CD4-positive, alpha-beta T cell (primary cell): ENCODE measurements at regions not wholly inside any gene's neighbourhood (a gene's known extent, or its start where the extent isn't known, plus 50 kb on each side); places are given as distances from the start of the nearest gene placed in this dataset.

Experiments used
- ATAC-seq: fragments of 200-7000 bp; cut with Tn5 transposase; one replicate; pipeline ENCODE4 v1.10.0; 2022; ENCODE audit warnings: mild to moderate bottlenecking; ENCODE audit not compliant: poor library complexity
- CTCF ChIA-PET: fragments of 350-600 bp; sonication (Branson Sonifier 250); formaldehyde crosslinking; loops from one replicate; lab custom pipeline; 2021; ENCODE audit warnings: antibody characterized with exemption, inconsistent platforms; lab: Charles Lee
- POLR2A ChIA-PET: fragments of 350-600 bp; sonication (Branson Sonifier 250); formaldehyde crosslinking; loops from one replicate; lab custom pipeline; 2021; ENCODE audit warnings: antibody characterized with exemption, inconsistent platforms; lab: Charles Lee
- DNase-seq, 14 experiments: peaks; one replicate each; pipeline ENCODE4 v3.0.0-alpha.2; 2013 to 2020; ENCODE audit warnings: mixed read lengths in 2 of 14
- H3K27ac ChIP-seq, 2 donors: one replicate each; pipeline versions ENCODE4 v1.5.1 to v1.7.0; 2013; ENCODE audit warnings: low read length in 2 of 2, low read depth in 1 of 2, mild to moderate bottlenecking in 1 of 2
- H3K27me3 ChIP-seq, 2 experiments: 1 replicate in 1 of 2; 2 replicates in 1 of 2; pipeline versions ENCODE4 v1.6.1 to v1.7.0; 2013; ENCODE audit warnings: low read length in 2 of 2, control low read depth in 1 of 2, mild to moderate bottlenecking in 1 of 2, moderate library complexity in 1 of 2; ENCODE audit not compliant: insufficient read depth in 2 of 2, control insufficient read depth in 1 of 2
- H3K36me3 ChIP-seq: one replicate; pipeline ENCODE4 v1.6.1; 2013; ENCODE audit warnings: low read length, control low read depth; ENCODE audit not compliant: insufficient read depth
- H3K4me1 ChIP-seq: one replicate; pipeline ENCODE4 v1.6.1; 2013; ENCODE audit warnings: low read length, control low read depth; ENCODE audit not compliant: insufficient read depth
- H3K4me3 ChIP-seq: one replicate; pipeline ENCODE4 v1.5.1; 2013; ENCODE audit warnings: mild to moderate bottlenecking, low read length, moderate library complexity
- H3K9me3 ChIP-seq, 2 experiments: 1 replicate in 1 of 2; 2 replicates in 1 of 2; pipeline versions ENCODE4 v1.6.1 to v1.7.0; 2013; ENCODE audit warnings: low read length in 2 of 2, mild to moderate bottlenecking in 2 of 2, control low read depth in 1 of 2, moderate library complexity in 1 of 2; ENCODE audit not compliant: control insufficient read depth in 1 of 2, insufficient read depth in 1 of 2
- H3K27ac Mint-ChIP-seq: one replicate; pipeline ENCODE4 v1.8.0; 2020; ENCODE audit warnings: mixed read lengths
- H3K27me3 Mint-ChIP-seq: one replicate; pipeline ENCODE4 v1.8.0; 2021; ENCODE audit warnings: mixed read lengths
- H3K36me3 Mint-ChIP-seq: one replicate; pipeline ENCODE4 v1.8.0; 2021; ENCODE audit warnings: low read depth, mixed read lengths
- H3K4me1 Mint-ChIP-seq: one replicate; pipeline ENCODE4 v1.8.0; 2021; ENCODE audit warnings: low read depth, mixed read lengths
- H3K4me3 Mint-ChIP-seq: one replicate; pipeline ENCODE4 v1.8.0; 2020; ENCODE audit warnings: mild to moderate bottlenecking, mixed read lengths
- H3K9me3 Mint-ChIP-seq: one replicate; pipeline ENCODE4 v1.8.0; 2020; ENCODE audit warnings: mixed read lengths
- intact Hi-C, 2 experiments: fragments of 100-400 bp; cut with DNase I in 1 of 2; cut with micrococcal nuclease in 1 of 2; formaldehyde crosslinking; loops; one replicate each; pipeline versions ENCODE4 v1.15.1 to v1.9.0; 2023 to 2025; cut with DNase I, micrococcal nuclease
- TF ChIP-seq, protein P1 (sequence below): fragments of 200-600 bp; IDR thresholded peaks from one replicate; pipeline ENCODE4 v1.8.0; 2022; ENCODE audit warnings: antibody characterized with exemption, mild to moderate bottlenecking

DNA sequence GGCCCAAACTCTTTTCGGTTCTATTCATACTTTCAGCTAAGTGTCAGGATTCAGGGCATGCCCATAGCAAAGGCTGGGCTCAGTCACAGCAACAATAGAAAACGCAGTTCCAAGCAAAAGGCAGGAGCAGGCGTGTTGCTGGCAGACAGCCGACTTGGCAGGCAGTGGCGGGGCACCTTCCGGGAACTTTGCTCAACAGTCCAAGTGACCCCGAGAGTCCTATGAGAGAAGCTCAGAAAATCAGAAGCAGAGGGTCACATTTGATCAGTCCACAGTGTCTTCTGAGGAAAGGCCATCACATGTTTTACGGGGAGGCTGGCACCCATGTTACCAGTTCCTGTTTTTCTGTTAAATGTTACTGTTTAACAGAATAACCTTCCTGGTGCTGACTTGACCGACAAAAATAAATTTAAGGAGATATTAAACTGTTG, 115.0 kb downstream of the DACT1 start:
- ATAC-seq, result no peak
- Histone ChIP-seq H3K4me1 (peaks cover 4% of the 10 kb centered on the region), H3K9me3 (peaks cover 0 to 8% of the 10 kb centered on the region in 2 experiments), H3K4me3 (no peak overlapping the region), H3K36me3 (no peaks in the 10 kb centered on the region), H3K27me3 (no peaks in the 10 kb centered on the region), H3K27ac (no peak overlapping the region)
- no peaks in the 10 kb centered on the region for H3K36me3 Mint-ChIP-seq
- H3K27me3 Mint-ChIP-seq, result no peaks in the 10 kb centered on the region
- POLR2A ChIA-PET, result no interaction called here
- TF ChIP-seq, protein P1, sequence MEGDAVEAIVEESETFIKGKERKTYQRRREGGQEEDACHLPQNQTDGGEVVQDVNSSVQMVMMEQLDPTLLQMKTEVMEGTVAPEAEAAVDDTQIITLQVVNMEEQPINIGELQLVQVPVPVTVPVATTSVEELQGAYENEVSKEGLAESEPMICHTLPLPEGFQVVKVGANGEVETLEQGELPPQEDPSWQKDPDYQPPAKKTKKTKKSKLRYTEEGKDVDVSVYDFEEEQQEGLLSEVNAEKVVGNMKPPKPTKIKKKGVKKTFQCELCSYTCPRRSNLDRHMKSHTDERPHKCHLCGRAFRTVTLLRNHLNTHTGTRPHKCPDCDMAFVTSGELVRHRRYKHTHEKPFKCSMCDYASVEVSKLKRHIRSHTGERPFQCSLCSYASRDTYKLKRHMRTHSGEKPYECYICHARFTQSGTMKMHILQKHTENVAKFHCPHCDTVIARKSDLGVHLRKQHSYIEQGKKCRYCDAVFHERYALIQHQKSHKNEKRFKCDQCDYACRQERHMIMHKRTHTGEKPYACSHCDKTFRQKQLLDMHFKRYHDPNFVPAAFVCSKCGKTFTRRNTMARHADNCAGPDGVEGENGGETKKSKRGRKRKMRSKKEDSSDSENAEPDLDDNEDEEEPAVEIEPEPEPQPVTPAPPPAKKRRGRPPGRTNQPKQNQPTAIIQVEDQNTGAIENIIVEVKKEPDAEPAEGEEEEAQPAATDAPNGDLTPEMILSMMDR, result no peak
- intact Hi-C loops, result no loop called here
- H3K27ac Mint-ChIP-seq, result no peak overlapping the region
- DNase-seq, result peak in 1 of 14 experiments; percentile 17
- no peaks in the 10 kb centered on the region for H3K9me3 Mint-ChIP-seq
- H3K4me3 Mint-ChIP-seq, result no peak overlapping the region
- CTCF ChIA-PET, result no interaction called here
- peaks cover 14% of the 10 kb centered on the region for H3K4me1 Mint-ChIP-seq

DNA sequence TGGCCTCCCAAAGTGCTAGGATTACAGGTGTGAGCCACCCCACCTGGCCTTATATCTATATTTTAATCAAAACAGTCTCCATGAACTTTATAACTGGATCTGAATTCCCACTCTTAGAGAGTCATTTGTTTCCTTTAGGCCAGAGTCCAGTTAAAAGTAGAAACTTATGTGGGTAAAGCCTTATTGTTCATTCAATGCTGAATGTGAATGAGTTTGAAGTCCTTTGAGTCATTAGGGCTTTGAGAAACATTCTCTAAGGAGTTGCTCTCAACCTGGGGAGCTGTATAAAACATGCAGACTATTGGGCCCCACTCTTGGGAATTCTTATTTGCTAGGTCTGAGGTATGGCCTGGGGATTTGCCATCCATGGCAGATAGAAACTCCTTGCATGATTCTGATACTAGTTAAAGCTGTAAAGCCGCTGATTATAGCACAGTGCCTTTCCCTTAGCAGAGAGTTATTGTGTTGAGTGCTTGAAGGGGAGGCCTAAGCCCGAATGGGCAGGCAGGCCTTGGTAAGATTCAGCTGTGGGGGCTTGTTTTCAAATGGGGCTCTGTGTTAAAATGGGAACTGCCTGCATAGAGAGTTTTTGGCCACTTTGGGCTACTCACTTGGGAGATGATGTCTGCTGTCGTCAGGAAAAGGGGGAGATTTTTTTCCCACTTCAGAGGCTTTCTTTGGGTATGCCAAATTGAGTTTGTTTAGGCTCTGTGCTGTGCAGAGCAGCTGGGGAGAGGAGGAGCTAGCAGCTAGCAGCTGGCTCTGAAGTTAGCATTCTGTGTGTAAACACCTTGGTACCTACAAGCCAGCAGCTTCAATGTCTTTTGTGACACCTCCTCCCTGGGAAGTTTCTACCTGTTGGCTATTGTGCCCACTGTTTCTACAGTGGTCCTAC, 117.5 kb downstream of the DACT1 start:
- peaks cover 0 to 8% of the 10 kb centered on the region in 2 experiments for H3K9me3 ChIP-seq
- Mint-ChIP-seq H3K27ac (no peak overlapping the region), H3K27me3 (no peaks in the 10 kb centered on the region), H3K9me3 (no peaks in the 10 kb centered on the region), H3K36me3 (no peaks in the 10 kb centered on the region), H3K4me3 (no peak overlapping the region), H3K4me1 (no peaks in the 10 kb centered on the region)
- H3K36me3 ChIP-seq, result no peaks in the 10 kb centered on the region
- H3K27me3 ChIP-seq, result no peaks in the 10 kb centered on the region
- no peak overlapping the region for H3K27ac ChIP-seq
- ChIA-PET CTCF (no interaction called here), POLR2A (no interaction called here)
- DNase-seq (no peak), ATAC-seq (no peak)
- no peak overlapping the region for H3K4me3 ChIP-seq
- TF ChIP-seq, protein P1, result no peak
- no peaks in the 10 kb centered on the region for H3K4me1 ChIP-seq
- intact Hi-C loops, result no loop called here

- ChIA-PET CTCF (interaction anchor here (0.6 kb wide), 1 partner anchor 91 kb away, joined by 3 read pairs; no protein-coding TSS in a partner anchor), POLR2A (no interaction called here)
- H3K27me3 ChIP-seq, result no peaks in the 10 kb centered on the region
- H3K9me3 ChIP-seq, result no peaks in the 10 kb centered on the region
- H3K9me3 Mint-ChIP-seq, result no peaks in the 10 kb centered on the region
- no peak overlapping the region for H3K27ac ChIP-seq
- no peaks in the 10 kb centered on the region for H3K4me1 Mint-ChIP-seq
- no peaks in the 10 kb centered on the region for H3K36me3 ChIP-seq
- no peak overlapping the region for H3K4me3 ChIP-seq
- H3K27me3 Mint-ChIP-seq, result no peaks in the 10 kb centered on the region
- H3K4me1 ChIP-seq, result no peaks in the 10 kb centered on the region
- H3K27ac Mint-ChIP-seq, result no peak overlapping the region
- TF ChIP-seq, protein P1, result no peak
- ATAC-seq, result no peak
- H3K36me3 Mint-ChIP-seq, result no peaks in the 10 kb centered on the region
- H3K4me3 Mint-ChIP-seq, result no peak overlapping the region
- intact Hi-C loops, result no loop called here
- DNase-seq, result no peak
These were observed 122.4 kb downstream of the DACT1 start for GRCh38 chr14:58760121-58760520.
